Stimulated activated CD4-positive, alpha-beta T cell treated with anti-CD3 and anti-CD28 coated beads, Interleukin-12 subunit alpha, Interleukin-12 subunit beta, amount 100 ng/mL, for 24 hours (primary cell): ENCODE measurements at regions not wholly inside any gene's neighbourhood (a gene's known extent, or its start where the extent isn't known, plus 50 kb on each side); places are given as distances from the start of the nearest gene placed in this dataset.

Experiments used
- DNase-seq, 2 experiments: peaks; one replicate each; pipeline ENCODE4 v3.0.0-alpha.2; 2020; ENCODE audit warnings: low read depth in 2 of 2

- no peak for DNase-seq
Observed at GRCh38 chr16:17861981-17862479, 391.3 kb upstream of the XYLT1 start.

- DNase-seq: no peak
Observed at GRCh38 chr16:17858061-17858460, 387.3 kb upstream of the XYLT1 start.

GRCh38 chr16:17853958-17854357 lies 383.2 kb upstream of the XYLT1 start:
- no peak for DNase-seq

GRCh38 chr16:17852977-17853702 lies 382.4 kb upstream of the XYLT1 start:
- no peak for DNase-seq

GRCh38 chr16:17850581-17851250 lies 380.0 kb upstream of the XYLT1 start:
- DNase-seq: no peak

GRCh38 chr16:17847234-17847795 lies 376.6 kb upstream of the XYLT1 start:
- no peak for DNase-seq

GRCh38 chr16:17846030-17846429 lies 375.3 kb upstream of the XYLT1 start:
- DNase-seq: no peak

GRCh38 chr16:17845031-17845430 lies 374.3 kb upstream of the XYLT1 start:
- no peak for DNase-seq

- no peak for DNase-seq
Observed at GRCh38 chr16:17843905-17844304, 373.1 kb upstream of the XYLT1 start.

- no peak for DNase-seq
Observed at GRCh38 chr16:17839907-17840306, 369.1 kb upstream of the XYLT1 start.

GRCh38 chr16:17839272-17839671 lies 368.5 kb upstream of the XYLT1 start:
- DNase-seq: no peak

- no peak for DNase-seq
Observed at GRCh38 chr16:17836868-17837602, 366.3 kb upstream of the XYLT1 start.

GRCh38 chr16:17835118-17835876 lies 364.5 kb upstream of the XYLT1 start:
- no peak for DNase-seq

- no peak for DNase-seq
Observed at GRCh38 chr16:17832738-17833137, 362.0 kb upstream of the XYLT1 start.

- no peak for DNase-seq
Observed at GRCh38 chr16:17831330-17831729, 360.6 kb upstream of the XYLT1 start.

GRCh38 chr16:17830651-17831050 lies 359.9 kb upstream of the XYLT1 start:
- no peak for DNase-seq

- no peak for DNase-seq
Observed at GRCh38 chr16:17829811-17830210, 359.1 kb upstream of the XYLT1 start.

- DNase-seq: no peak
Observed at GRCh38 chr16:17828012-17828411, 357.3 kb upstream of the XYLT1 start.

- no peak for DNase-seq
Observed at GRCh38 chr16:17827313-17827712, 356.6 kb upstream of the XYLT1 start.

- no peak for DNase-seq
Observed at GRCh38 chr16:17817943-17818342, 347.2 kb upstream of the XYLT1 start.

GRCh38 chr16:17817260-17817659 lies 346.5 kb upstream of the XYLT1 start:
- DNase-seq: no peak

- DNase-seq: no peak
Observed at GRCh38 chr16:17812771-17813170, 342.0 kb upstream of the XYLT1 start.
